ENCODE measurements at regions not wholly inside any gene's neighbourhood (a gene's known extent, or its start where the extent isn't known, plus 50 kb on each side); places are given as distances from the start of the nearest gene placed in this dataset.

DNA sequence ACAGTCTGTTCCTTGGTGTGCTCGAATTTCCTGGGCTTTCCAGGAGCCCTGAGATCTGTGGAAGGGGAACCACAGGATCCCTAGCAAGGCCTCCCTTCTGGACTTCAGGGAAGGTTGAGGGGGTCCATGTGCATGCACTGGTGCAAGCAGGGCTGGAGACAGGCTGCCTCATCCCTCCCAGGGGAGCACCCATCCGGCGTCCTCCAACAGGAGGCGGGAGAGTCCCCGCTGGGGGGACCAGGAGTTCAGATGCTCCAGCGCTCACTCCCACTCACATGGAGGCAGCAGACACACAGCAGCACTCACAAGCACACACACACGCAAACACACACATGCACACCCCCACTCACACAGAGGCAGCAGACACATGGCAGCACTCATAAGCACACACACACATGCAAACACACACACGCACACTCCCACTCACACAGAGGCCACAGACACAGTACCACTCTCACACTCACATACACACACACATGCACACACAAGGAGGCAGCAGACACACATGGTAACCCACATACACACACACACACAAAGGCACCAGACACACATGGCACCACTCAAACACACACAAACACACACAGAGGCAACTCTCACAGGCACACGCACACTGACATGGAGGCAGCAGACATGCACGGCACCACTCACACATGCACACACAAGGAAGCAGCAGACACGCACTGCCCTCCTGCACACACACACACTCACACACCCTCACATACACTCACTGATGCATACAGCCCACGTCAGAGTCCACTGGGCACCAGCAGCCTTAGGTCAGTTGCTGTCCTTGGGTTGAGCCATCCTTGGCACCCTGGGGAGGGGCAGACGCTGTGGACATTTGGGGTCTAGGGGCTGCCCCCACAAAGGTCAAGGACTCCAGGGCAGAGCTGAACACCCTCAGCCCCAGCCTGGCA, 247.0 kb upstream of the PPP2R2D start:
- DNase-seq = no peak

DNA sequence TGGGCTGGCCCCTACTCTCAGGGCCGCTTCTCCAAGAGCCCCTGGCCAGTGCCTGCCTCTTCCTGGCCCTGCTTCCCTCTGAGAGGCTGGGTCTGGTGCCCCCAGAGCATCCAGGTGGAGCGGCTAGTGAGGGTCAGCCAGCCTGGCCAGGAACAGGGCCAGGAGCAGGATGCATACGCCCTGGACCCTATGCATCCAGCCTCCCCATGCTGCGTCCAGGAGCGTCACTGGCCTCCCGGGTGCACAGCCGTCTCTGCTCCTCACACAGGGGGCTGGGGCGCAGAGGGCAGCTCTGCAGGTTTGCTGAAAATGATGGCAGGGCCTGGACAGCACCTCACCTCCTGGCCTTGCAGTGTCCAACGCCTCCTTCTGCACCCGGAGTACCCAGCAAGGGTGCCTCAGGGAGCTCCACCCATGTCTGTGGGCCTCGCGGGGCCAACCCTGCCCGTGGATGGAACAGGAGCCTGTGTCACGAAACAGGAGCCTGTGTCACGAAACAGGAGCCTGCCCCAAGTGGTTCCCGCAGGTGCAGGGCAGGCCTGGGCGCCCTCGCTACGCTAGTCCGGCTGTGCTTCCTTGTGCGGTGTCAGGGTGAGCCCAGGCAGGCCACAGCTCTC, 246.2 kb upstream of the PPP2R2D start:
- no peak for DNase-seq

DNA sequence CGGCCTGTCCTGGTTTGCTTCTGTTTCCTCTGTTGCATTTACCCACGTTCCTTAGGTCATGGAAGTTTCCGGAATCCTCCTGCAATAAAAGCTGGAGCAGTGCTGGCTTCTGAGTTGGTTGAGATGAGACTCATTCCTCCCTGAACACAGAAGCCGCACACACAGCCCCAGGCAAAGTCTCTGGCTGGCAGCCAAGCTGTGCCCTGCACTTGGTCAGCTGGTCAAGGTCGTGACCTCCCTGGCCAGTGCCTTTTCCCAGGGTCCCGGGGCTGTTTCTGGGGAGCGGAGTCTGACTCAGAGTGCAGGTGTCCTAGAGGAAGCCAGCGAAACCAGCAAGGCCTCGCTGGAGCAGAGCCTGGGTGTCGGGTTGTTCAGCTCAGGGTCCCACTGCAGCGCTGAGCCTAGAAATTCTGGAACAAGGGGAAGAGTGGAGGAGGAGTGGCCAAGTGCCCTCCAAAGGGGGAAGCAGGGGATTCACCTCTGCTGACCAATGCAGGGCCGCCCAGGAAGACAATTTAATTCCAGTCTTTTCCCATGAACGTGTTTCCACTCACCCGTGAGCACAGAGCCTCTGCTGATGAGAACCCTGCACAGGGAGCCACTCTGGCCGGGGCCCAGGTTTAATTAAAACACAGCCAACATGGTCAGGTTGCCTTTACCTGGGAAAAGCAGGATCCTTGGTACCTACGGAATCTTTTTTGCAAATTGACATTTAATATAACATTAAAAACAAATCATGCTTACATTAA, 245.5 kb upstream of the PPP2R2D start:
- DNase-seq = no peak

DNA sequence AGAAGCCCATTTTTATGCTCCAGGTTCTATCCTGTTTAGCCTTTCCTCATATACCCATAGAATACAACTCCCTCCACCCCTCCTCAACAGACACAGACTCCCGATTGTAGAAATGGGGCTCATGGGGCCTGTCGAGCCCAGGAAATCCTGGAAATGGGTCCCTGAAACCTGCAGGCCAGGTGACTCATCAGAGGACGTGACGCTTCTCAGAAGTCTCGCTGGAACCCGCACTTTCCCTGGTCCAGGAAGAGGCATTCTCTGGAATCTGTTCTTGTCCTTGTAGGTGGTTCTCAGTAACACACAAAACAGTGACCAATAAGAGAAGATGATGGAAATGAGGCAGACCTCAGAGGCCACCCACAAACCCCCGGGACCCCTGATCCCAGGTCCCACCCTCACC, 244.8 kb upstream of the PPP2R2D start:
- no peak for DNase-seq

DNA sequence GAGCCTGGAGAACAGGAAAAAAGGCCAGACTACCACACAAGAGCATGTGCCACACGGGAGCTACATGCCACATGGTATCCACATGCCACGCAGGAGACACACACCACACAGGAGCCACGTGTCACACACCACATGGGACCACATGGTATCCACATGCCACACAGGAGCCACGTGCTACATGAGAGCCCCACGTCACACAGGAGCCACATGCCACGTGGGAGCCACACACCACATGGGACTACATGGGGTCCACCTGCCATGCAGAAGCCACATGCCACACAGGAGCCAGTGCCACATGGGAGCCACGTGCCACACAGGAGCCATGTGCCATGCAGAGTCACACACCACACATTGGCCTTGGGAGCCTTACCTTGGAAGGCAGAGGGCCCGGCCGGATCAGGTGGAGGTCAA, 244.4 kb upstream of the PPP2R2D start:
- DNase-seq = no peak

DNA sequence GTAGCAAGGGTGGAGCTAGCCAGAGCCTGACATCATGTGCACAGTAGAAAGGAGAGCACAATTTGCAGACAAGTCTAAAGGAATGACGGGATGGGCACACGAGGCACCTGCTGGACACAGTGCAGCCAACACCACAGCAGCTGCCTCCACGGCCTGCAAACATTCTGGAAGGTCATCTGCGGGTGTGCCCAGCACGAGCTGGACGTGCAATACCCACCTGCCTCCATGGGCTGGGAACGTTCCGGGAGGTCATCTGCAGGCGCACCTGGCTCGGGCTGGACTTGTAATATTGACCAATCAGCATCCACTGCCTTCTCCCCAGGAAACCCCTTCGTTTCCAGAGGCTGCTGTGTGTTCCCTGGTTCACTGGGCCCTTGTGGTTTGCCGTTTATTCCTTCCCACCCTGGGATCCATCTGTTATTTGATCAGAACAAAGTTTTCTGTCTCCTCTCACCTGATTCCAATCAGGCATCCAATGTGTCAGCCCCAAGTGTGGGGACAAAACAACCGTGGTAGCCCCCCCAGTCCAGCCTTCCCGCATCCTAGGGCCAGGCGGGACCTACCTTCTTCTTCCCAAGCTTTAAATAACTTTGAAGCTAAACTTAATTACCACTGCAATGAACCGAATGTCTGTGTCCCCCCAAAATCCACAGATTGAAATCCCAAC, 243.4 kb upstream of the PPP2R2D start:
- DNase-seq = no peak

DNA sequence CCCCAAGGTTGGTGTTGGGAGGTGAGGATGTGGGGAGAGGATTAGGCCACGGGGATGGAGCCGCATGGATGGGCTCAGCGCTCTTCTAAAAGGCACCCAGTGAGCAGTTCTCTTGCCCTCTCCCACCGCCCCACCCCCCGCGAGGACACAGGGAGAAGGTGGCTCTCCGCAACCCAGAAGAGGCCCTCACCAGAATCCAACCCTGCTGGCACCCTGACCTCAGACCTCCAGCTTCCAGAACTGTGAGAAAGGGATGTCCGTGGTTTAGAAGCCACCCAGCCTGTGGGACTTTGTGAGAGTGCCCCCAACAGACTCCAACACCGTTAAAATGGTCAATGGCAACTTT, 242.8 kb upstream of the PPP2R2D start:
- no peak for DNase-seq

DNA sequence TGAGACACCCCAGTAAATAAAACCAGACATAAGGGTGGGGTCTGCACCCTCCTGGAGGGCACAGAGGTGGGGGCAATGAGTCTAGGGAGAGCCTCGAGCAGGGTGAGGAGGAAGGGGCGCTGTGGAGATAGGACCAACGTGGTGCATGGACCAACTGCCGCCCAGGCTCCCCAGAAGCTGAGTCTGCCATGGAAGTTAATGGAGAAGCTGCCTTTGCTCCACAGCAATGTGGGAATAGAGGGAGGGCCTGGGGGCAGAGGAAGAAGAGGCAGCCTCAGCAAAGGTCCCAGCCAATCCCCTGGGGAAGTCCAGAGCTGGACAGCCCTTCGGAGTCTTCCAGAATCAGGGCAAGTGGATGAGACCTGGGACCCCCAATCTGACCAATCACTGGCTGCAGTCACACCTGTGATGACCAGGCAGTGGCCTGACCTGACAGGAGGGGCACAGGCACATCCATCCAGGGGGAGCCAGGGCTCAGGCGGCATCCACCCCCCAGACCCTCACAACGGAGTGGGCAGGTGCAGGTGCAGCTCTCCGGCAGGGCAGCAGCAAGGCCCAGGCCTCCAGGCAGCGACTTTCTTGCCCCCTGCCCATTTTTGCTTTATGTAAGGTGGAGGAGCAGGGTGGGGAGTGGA, 242.2 kb upstream of the PPP2R2D start:
- no peak for DNase-seq

DNA sequence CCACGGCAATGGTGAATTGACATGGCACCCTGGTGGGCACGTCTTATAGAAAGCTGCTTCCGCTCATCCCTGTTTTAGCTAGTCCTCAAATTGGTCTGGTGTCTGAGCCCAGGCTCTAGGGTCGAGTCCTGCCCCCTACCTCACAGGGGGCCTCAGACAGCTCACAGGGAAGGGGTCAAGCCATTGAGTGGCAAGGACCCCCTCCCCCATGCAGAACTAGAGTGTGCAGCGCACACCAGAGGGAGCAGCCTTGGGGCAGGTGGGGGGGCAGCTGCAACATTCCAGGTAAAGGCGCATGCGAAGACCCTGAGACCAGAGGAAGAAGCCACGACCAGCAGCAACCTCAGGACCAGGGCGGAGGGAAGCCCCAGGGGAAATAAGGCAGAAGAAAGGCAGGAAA, 240.4 kb upstream of the PPP2R2D start:
- DNase-seq = no peak

DNA sequence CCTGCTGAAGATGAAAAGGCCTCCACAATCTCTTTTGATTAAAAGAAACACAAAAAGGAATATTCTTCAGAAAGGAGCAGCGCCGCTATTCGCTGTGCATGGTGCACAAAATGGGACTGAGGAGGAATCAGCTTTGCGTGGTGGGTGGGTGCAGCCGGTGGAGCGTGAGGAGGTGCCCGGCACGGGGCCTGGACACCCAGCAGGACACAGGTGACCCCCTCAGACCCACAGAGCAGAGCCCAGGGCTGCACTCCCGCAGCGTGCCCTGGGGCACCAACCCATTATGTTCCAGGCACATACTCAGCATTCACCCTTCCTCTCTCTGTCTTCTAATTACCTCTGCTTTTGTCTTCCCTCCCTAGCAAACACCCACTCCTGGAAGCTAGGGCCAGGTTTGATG, 238.0 kb upstream of the PPP2R2D start:
- no peak for DNase-seq

DNA sequence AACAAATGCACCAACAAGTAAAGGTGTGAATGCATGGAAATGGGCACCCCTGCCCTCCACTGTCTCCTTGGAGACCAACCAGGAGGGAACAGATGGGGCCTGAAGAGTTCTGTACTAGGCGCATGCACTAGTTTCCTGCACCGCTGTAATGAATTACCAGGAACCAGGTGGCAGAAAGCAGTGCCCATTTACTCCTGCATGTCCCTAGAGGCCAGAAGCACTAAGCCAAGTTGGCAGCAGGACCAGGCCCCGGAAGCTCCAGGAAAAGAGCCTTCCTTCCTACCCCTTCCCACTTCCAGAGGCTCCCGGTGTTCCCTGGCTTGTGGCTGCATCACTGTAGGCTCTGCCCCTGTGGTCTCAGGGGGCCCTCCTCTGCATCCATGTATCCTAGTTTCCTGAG, 237.5 kb upstream of the PPP2R2D start:
- DNase-seq = no peak

DNA sequence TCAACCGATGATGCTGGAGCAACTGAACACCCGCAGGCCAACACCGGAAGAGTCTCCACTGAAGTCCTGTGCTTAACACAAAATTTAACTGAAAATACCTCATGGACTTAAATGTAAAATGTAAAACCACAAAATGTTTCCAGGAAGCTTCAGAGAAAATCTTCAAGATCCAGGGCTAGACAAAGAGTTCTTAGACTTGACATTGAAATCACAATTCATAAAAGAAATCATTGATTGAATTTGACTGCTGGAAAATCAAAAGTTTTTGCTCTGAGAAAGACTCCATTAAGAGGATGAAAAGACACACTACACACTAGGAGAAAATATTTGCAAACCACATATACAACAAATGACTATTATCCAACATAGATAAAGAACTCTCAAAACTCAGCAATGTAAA, 234.7 kb upstream of the PPP2R2D start:
- no peak for DNase-seq

DNA sequence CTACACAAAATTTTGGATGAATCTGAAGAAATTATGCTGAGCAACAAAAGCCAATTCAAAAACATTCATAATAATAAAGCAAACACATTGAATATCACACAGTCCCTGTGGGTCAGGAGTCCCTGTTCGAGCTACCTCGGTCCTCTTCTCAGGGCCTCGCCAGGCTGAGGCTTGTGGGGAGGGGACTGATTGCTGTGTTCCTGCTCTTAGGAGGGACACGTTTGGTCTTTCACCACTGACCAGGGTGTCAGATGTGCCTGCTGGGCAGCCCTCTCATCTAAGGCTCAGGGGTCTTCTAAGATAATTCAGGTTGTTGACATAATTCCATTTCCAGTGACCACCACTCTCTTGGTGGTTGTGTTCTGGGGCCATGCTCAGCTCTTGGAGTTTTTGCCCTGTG, 233.8 kb upstream of the PPP2R2D start:
- DNase-seq = no peak

DNA sequence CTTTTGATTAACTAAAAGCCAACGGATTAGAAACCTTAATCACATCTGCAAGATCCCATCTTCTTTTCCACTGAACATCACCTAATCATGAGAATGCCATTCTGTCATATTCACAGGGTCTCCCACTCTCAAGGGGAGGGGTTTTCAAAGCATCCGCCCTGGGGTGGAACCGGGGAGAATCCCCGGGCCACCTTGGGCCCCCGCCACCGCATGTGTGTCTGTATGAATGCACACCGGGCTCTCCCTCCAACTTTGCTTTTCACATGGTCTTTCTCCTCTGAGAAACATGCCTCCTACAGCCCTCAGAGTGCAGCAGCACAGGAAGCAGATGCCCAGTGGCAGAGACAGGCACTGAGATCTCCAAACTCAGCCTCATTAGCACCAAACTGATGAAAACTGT, 233.2 kb upstream of the PPP2R2D start:
- DNase-seq = no peak

DNA sequence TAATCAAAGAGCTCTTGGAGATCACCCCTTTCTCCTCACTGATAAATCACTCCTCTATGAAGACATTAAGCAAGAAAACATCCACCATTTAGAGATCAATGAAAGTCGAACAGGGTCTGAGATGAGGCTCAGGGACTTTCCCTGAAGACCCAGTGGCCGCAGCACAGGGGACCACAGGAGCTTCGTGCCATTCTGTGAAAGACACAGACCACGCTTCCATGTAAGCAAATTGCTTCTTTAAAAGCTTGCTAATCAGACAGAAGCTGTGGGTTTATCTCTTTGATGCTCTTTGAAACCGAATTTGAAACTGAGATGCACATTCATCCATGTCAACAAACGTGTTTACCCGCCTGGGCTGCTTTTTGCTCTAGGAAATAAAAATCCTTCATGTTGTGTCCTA, 231.9 kb upstream of the PPP2R2D start:
- no peak for DNase-seq

DNA sequence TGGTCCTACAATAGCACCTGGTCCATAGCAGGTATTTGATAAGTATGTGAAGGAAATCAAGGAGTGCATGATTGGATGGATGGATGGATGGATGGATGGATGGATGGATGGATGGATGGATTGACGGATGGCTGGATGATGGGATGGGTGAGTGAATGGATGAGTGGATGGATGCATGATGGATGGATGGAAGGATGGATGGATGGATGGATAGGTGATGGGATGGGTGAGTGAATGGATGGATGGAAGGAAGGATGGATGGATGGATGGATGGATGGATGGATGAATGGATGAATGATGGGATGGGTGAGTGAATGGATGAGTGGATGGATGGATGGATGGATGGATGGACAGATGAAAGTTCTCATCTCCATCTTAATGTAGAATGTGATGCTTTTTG, 231.0 kb upstream of the PPP2R2D start:
- no peak for DNase-seq

DNA sequence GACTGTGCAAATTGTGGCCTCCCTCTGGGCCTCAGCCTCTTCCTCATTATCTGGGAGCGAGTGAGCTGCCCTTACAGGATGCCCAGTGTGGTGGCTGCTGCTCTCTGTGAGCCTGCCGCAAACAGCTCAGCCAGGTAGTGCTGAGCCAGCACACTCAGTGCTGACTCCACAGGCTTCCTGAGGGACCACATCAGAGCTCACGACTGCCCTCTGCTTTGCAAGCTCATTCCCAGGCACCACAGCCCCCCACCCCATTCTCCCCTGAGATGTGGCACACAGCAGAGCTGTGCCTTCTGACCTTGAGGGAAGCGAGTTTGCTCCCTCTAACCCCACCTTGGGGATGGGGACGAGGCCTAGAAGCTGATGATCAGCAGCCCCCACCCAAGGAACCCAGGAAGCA, 230.5 kb upstream of the PPP2R2D start:
- DNase-seq = no peak

DNA sequence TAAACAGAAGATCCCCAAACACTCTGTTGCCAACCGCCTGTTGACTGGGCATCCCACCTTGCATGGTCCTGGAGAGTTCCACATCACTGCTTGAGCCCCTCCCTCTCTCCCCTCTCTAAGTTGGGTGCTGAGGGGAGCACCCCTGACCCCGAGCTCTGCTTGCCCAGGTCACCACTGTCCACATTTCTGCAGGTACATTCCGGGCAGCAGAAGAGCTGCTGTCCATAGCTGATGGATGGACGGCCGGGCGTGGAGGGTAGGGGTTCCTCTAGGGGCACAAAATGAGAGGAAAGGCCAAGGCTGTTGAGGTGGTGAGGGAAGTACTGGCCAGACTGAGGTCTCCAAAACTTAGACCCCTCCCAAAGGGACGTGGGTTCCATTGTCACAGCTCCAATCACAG, 227.4 kb upstream of the PPP2R2D start:
- DNase-seq = no peak

DNA sequence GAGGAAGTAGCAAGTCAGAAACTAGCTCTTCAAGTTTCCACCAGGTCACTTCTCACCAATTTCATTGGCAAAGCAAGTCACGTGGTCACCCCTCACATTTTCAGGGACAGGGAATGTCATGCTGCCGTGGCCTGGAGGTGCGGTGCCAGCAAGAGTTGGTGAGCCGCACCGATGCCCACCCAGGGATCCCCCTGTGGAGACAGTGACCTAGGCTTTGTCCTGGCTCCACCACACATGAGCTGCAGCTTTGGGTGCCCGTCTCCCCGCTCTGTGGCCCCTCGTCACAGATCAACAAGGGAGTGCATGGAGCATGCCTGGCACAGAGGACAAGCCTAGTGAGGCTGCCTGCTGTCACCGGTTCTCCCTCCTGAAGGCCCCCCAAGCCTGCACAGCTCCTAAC, 226.7 kb upstream of the PPP2R2D start:
- DNase-seq = no peak

DNA sequence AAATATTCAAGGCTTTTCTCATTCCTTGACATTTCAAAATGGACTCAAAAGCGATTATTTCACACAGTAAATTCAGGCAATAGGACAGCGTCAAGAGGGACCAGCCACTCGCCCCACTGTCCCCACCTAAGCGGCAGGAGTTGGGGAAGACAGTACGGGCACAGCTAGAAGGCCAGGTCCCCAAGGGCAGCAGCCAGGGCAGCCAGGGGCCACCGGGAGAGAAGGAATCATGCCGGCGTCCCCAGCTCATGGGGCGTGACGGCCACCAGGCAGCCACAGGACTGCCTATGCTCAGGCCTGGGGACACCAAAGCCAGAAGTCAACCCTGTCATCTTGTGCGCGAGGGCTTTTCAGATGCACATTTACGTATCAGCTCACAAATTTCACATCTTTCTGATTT, 225.7 kb upstream of the PPP2R2D start:
- no peak for DNase-seq

DNA sequence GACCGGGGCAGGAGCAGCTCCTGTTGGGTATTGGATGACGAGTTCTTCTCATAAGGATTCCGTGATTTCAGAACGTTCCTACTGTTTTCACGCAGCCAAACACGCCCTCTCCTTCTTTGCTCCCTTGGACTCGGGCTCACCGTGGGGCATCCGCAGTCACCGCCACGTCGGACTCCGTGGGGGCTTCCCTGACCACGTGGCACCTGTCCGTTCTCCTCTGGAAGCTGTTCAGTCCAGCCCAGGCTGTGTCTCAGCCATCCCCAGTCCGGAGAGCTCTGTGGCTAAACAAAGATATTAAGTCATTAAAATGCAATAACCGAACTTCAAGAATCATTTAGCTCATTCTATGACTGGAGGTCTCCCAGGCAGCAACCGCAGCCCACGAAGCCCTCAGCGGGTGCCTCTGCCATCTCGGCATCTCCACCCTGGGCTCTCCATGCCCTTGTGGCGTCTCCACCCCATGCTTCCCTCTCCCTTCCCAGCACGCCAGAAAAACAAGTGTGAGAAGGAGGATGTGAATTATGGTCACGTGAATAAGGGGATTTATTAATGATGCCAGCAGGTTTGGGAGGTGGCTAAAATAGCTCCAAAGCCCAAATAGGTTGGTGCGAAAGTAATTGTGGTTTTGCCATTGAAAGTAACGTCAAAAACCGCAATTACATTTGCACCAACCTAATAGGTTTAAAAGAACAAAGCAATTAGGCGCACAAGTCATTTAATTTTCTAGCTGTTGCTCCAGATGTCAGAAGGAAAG, 224.6 kb upstream of the PPP2R2D start:
- no peak for DNase-seq

DNA sequence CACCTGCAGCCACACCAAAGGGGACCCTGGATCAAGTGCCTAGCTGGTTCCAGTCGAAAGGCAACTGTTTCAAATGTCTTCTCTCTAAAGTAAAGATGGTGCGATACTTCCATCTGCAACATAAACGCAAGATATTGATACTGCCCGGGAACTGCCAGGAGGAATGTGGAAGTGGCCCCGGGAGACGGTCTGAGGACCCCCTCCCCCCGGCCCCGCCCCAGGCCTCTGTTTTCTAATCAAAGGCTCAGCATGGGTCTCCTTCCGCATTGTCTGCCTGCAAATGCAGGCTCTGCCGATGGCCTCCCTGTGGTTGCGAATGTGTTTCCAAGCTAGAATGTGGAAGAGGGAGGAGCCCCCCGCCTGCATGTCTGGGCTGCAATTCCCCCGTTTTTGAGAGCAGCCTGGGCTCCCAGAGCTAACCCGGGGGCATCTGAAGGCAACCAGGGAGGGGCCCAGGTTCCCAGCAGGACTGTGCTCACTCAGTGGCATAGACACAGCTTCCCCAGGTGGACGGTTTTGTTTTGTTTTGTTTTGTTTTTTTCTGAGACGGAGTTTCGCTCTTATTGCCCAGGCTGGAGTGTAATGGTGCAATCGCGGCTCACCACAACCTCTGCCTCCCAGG, 223.9 kb upstream of the PPP2R2D start:
- DNase-seq = no peak

Measured in stimulated activated CD4-positive, alpha-beta T cell treated with anti-CD3 and anti-CD28 coated beads, Interleukin-4, amount 100 ng/mL, for 1 hour (primary cell).